ENCODE measurements at regions not wholly inside any gene's neighbourhood (a gene's known extent, or its start where the extent isn't known, plus 50 kb on each side); places are given as distances from the start of the nearest gene placed in this dataset.

GRCh38 chr6:54702772-54703171 is 143.8 kb upstream of the FAM83B start:
- TF ChIP-seq CTCF (IDR thresholded peaks at IDR 0.05), result no peak
- no peak for TF ChIP-seq POLR2AphosphoS5 (IDR thresholded peaks at IDR 0.05; ENCODE audit: insufficient read depth in 1 of 2, low read depth in 1 of 2)

Data from vagina (tissue), 2 donors.